SHP77 (cell line): ENCODE measurements at regions not wholly inside any gene's neighbourhood (a gene's known extent, or its start where the extent isn't known, plus 50 kb on each side); places are given as distances from the start of the nearest gene placed in this dataset.

ENCODE experiments used
- DNase-seq, 2 experiments: peaks; one replicate each; lab custom pipeline; 2025; lab: John Stamatoyannopoulos, UW

- no peak for DNase-seq
These were observed 89.2 kb upstream of the RAP2B start for GRCh38 chr3:153072856-153073255.

- DNase-seq: no peak
These were observed 88.4 kb upstream of the RAP2B start for GRCh38 chr3:153073636-153074035.

- no peak for DNase-seq
These were observed 83.2 kb upstream of the RAP2B start for GRCh38 chr3:153078826-153079225.

- no peak for DNase-seq
These were observed 82.6 kb upstream of the RAP2B start for GRCh38 chr3:153079386-153079785.

- DNase-seq: no peak
These were observed 81.2 kb upstream of the RAP2B start for GRCh38 chr3:153080778-153081240.

- no peak for DNase-seq
These were observed 77.6 kb upstream of the RAP2B start for GRCh38 chr3:153084431-153084830.

- no peak for DNase-seq
These were observed 74.1 kb upstream of the RAP2B start for GRCh38 chr3:153087595-153088566.

- DNase-seq: no peak
These were observed 72.4 kb upstream of the RAP2B start for GRCh38 chr3:153089620-153090019.

- no peak for DNase-seq
These were observed 71.1 kb upstream of the RAP2B start for GRCh38 chr3:153090973-153091372.

GRCh38 chr3:153093629-153094028 is 68.4 kb upstream of the RAP2B start:
- DNase-seq: no peak

GRCh38 chr3:153094386-153094785 is 67.6 kb upstream of the RAP2B start:
- DNase-seq: no peak

- no peak for DNase-seq
These were observed 66.6 kb upstream of the RAP2B start for GRCh38 chr3:153095441-153095840.

GRCh38 chr3:153096731-153097131 is 65.3 kb upstream of the RAP2B start:
- DNase-seq: no peak

- DNase-seq: no peak
These were observed 64.8 kb upstream of the RAP2B start for GRCh38 chr3:153097213-153097612.

- no peak for DNase-seq
These were observed 62.9 kb upstream of the RAP2B start for GRCh38 chr3:153099131-153099530.

GRCh38 chr3:153103406-153103945 is 58.5 kb upstream of the RAP2B start:
- DNase-seq: no peak

GRCh38 chr3:153110041-153110440 is 52.0 kb upstream of the RAP2B start:
- no peak for DNase-seq

GRCh38 chr3:153111016-153111415 is 51.0 kb upstream of the RAP2B start:
- DNase-seq: no peak
